ENCODE measurements at regions not wholly inside any gene's neighbourhood (a gene's known extent, or its start where the extent isn't known, plus 50 kb on each side); places are given as distances from the start of the nearest gene placed in this dataset.

DNA sequence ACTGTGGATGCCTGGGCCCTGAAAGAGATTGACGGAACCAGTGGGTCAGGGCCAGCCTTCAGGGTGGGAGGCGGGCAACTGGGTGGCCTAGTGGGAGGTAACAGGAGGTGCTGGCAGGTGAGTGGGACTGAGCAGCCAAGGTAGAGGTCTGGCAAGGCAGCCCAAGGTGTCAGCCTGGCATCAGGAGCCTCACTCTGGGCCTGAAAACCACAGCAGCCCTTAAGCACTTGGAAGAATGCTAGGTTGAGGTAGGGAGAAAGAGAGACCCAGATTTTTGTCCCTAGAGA, 315.8 kb upstream of the PRICKLE1 start:
- TF ChIP-seq POLR2AphosphoS5 (IDR thresholded peaks at IDR 0.05; ENCODE audit: insufficient read depth, low read depth, low read length) (no peak), CTCF (IDR thresholded peaks at IDR 0.05; ENCODE audit: extremely low read depth in 1 of 2, insufficient read depth in 1 of 2, low read depth in 1 of 2, low read length in 2 of 2) (no peak), POLR2A (IDR thresholded peaks at IDR 0.05; ENCODE audit: low read depth, low read length) (no peak), MYC (IDR thresholded peaks at IDR 0.05; ENCODE audit: low read depth, low read length) (no peak), EZH2 (IDR thresholded peaks at IDR 0.05; ENCODE audit: borderline replicate concordance, low read depth, low read length, severe bottlenecking) (no peak), JUN (IDR thresholded peaks at IDR 0.05; ENCODE audit: borderline replicate concordance, insufficient read depth, insufficient read length, low read depth) (no peak), GATA2 (IDR thresholded peaks at IDR 0.05; ENCODE audit: insufficient read depth, insufficient read length, low read depth, low read length) (no peak), FOS (IDR thresholded peaks at IDR 0.05; ENCODE audit: borderline replicate concordance, insufficient read depth, low read length) (no peak)
- TF ChIP-seq, protein P1, sequence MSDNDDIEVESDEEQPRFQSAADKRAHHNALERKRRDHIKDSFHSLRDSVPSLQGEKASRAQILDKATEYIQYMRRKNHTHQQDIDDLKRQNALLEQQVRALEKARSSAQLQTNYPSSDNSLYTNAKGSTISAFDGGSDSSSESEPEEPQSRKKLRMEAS (IDR thresholded peaks at IDR 0.05; ENCODE audit: insufficient read depth, insufficient read length), result no peak

All from endothelial cell of umbilical vein (primary cell).